T-cell (primary cell): ENCODE measurements at regions not wholly inside any gene's neighbourhood (a gene's known extent, or its start where the extent isn't known, plus 50 kb on each side); places are given as distances from the start of the nearest gene placed in this dataset.
"Not testable (repeated sequence)": the region's sequence is repeated elsewhere in the genome, so short reads cannot be mapped to it uniquely, and the experiment has no call there.

ENCODE experiments used
- ATAC-seq, 4 experiments: fragments of 200-7000 bp in 3 of 4; fragments of 150-1000 bp in 1 of 4; cut with Tn5 transposase; replicated peaks in 1 of 4; 1 replicate in 3 of 4; 2 replicates in 1 of 4; pipeline ENCODE4 v1.10.0; 2021; ENCODE audit warnings: moderate library complexity in 3 of 4, mild to moderate bottlenecking in 2 of 4, moderate number of reproducible peaks in 1 of 4
- CTCF ChIA-PET, 2 donors: fragments of 300-600 bp; sonication (Branson Sonifier 250); formaldehyde crosslinking; loops; one replicate each; lab custom pipeline; 2022; ENCODE audit warnings: antibody characterized with exemption in 2 of 2; lab: Charles Lee
- POLR2A ChIA-PET, 2 donors: fragments of 300-600 bp; sonication (Branson Sonifier 250); formaldehyde crosslinking; loops; one replicate each; lab custom pipeline; 2022; ENCODE audit warnings: antibody characterized with exemption in 2 of 2; lab: Charles Lee
- DNase-seq, 35 experiments: peaks; one replicate each; pipeline versions ENCODE4 v3.0.0 to v3.0.0-alpha.2; 2013 to 2023
- H3K27ac ChIP-seq: one replicate; pipeline ENCODE4 v1.5.1; 2013; ENCODE audit warnings: low read length
- H3K27me3 ChIP-seq, 2 experiments: replicated peaks in 1 of 2; 1 replicate in 1 of 2; 2 replicates in 1 of 2; pipeline versions ENCODE4 v1.6.1 to v1.7.0; 2013; ENCODE audit warnings: low read length in 1 of 2, mixed read lengths in 1 of 2; ENCODE audit not compliant: control insufficient read depth in 2 of 2, insufficient read depth in 2 of 2; ENCODE audit errors: extremely low read depth in 1 of 2
- H3K36me3 ChIP-seq, 2 donors: 1 replicate in 1 of 2; 2 replicates in 1 of 2; pipeline versions ENCODE4 v1.6.1 to v1.7.0; 2013; ENCODE audit warnings: low read length in 1 of 2; ENCODE audit not compliant: control insufficient read depth in 2 of 2, insufficient read depth in 1 of 2; ENCODE audit errors: extremely low read depth in 1 of 2
- H3K4me1 ChIP-seq, 2 experiments: 1 replicate in 1 of 2; 2 replicates in 1 of 2; pipeline versions ENCODE4 v1.6.1 to v1.7.0; 2013; ENCODE audit warnings: low read length in 2 of 2, mixed read lengths in 1 of 2; ENCODE audit not compliant: insufficient read depth in 2 of 2, control insufficient read depth in 1 of 2; ENCODE audit errors: extremely low read depth in 1 of 2
- H3K4me3 ChIP-seq, 2 donors: 1 replicate in 1 of 2; 2 replicates in 1 of 2; pipeline versions ENCODE4 v1.5.1 to v1.7.0; 2013; ENCODE audit warnings: mild to moderate bottlenecking in 2 of 2, low read length in 1 of 2, moderate library complexity in 1 of 2; ENCODE audit not compliant: control insufficient read depth in 1 of 2; ENCODE audit errors: extremely low read depth in 1 of 2
- H3K9me3 ChIP-seq: 2 replicates; pipeline ENCODE4 v1.7.0; 2013
- H3K27ac Mint-ChIP-seq, 2 donors: one replicate each; pipeline ENCODE4 v1.8.0; 2020 to 2021; ENCODE audit warnings: mild to moderate bottlenecking in 2 of 2, mixed read lengths in 2 of 2
- H3K27me3 Mint-ChIP-seq, 2 donors: one replicate each; pipeline ENCODE4 v1.8.0; 2021 to 2022; ENCODE audit warnings: mixed read lengths in 2 of 2
- H3K36me3 Mint-ChIP-seq: one replicate; pipeline ENCODE4 v1.8.0; 2021; ENCODE audit warnings: mixed read lengths
- H3K4me1 Mint-ChIP-seq, 3 donors: one replicate each; pipeline ENCODE4 v1.8.0; 2020 to 2022; ENCODE audit warnings: mixed read lengths in 3 of 3, mild to moderate bottlenecking in 1 of 3
- H3K4me3 Mint-ChIP-seq, 3 donors: one replicate each; pipeline ENCODE4 v1.8.0; 2020 to 2022; ENCODE audit warnings: mild to moderate bottlenecking in 3 of 3, mixed read lengths in 3 of 3, moderate library complexity in 3 of 3
- H3K9me3 Mint-ChIP-seq, 3 donors: one replicate each; pipeline ENCODE4 v1.8.0; 2020 to 2022; ENCODE audit warnings: mixed read lengths in 3 of 3
- WGBS: methylation state at CpG from one replicate; pipeline ENCODE4 v1.1.5; 2013; ENCODE audit warnings: missing lambda C conversion rate; ENCODE audit not compliant: insufficient coverage; 5-methylcytosine and 5-hydroxymethylcytosine counted together

DNA sequence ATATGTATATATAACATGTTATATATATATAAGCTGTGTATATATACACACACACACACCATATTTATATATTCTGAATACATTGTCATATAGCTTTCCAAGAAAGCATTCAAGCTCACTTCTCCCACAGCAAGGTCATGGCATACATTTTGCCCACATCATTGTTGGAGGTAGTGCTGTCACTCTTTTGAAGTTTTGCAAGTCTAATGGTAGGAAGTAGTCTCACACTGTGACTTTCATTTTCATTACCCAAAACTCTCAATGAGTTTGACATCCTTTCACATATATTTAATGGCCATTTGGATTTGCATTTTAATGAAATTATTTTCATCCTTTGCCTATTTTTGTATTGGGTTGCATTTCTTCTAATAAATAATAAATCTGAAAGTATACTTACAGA lies 59.8 kb upstream of the COX7C start:
- CTCF ChIA-PET = no interaction called here
- Histone ChIP-seq H3K27me3 (peaks cover 0 to 3% of the 10 kb centered on the region in 2 experiments), H3K4me1 (no peaks in the 10 kb centered on the region), H3K4me3 (no peak overlapping the region), H3K9me3 (no peaks in the 10 kb centered on the region), H3K36me3 (no peaks in the 10 kb centered on the region), H3K27ac (no peak overlapping the region)
- DNase-seq (no peak), ATAC-seq (no peak)
- no peaks in the 10 kb centered on the region for H3K36me3 Mint-ChIP-seq
- POLR2A ChIA-PET = interaction anchor here in 1 of 2 donors (0.6 kb wide), 1 partner anchor 10 kb away, joined by 7 read pairs; no protein-coding TSS in a partner anchor
- H3K4me1 Mint-ChIP-seq = no peaks in the 10 kb centered on the region
- H3K4me3 Mint-ChIP-seq = no peak overlapping the region
- no peak overlapping the region for H3K27ac Mint-ChIP-seq
- peaks cover 0 to 3% (median 2%) of the 10 kb centered on the region in 3 donors for H3K9me3 Mint-ChIP-seq
- peaks cover 6 to 11% of the 10 kb centered on the region in 2 donors for H3K27me3 Mint-ChIP-seq

DNA sequence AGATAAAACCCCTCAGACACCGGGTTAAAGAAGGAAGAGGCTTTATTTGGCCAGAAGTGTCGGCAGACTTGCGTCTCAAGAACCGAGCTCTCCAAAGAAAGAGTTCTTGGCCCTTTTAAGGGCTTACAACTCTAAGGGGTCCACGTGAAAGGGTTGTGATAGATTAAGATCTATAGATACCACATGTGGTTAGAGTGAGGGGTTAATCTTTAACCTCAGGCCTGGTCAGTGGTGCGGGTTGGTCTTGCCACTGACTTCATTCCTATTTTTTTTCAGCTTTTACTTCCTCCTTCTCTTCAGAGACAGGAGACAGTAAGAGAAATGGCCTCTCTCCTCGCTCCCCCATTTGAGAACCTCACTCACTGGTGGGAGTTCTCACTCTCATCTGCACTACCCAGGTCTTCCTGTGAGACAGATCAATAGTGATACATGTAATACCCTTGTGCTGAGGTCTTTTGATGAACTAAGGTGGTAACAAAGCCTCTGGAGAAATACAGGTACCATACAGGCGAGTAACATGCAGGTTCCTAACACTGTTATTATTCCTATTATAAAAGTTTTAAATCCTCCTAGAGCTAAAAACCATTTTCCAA lies 52.4 kb upstream of the COX7C start:
- H3K36me3 ChIP-seq = no peaks in the 10 kb centered on the region
- ChIA-PET CTCF (no interaction called here), POLR2A (no interaction called here)
- H3K27me3 Mint-ChIP-seq = peaks cover 1 to 9% of the 10 kb centered on the region in 2 donors
- H3K27me3 ChIP-seq = peaks cover 0 to 2% of the 10 kb centered on the region in 2 experiments
- H3K27ac Mint-ChIP-seq = no peak overlapping the region
- H3K4me1 Mint-ChIP-seq = peaks cover 0 to 3% (median 0%) of the 10 kb centered on the region in 3 donors
- no peak overlapping the region for H3K4me3 ChIP-seq
- no peaks in the 10 kb centered on the region for H3K4me1 ChIP-seq
- DNase-seq (no peak), ATAC-seq (no peak)
- no peak overlapping the region for H3K4me3 Mint-ChIP-seq
- H3K27ac ChIP-seq = no peak overlapping the region
- no peaks in the 10 kb centered on the region for H3K9me3 ChIP-seq
- H3K9me3 Mint-ChIP-seq = no peaks in the 10 kb centered on the region
- H3K36me3 Mint-ChIP-seq = no peaks in the 10 kb centered on the region
- 100% methylated on average over 2 of the region's 8 CpGs for WGBS

DNA sequence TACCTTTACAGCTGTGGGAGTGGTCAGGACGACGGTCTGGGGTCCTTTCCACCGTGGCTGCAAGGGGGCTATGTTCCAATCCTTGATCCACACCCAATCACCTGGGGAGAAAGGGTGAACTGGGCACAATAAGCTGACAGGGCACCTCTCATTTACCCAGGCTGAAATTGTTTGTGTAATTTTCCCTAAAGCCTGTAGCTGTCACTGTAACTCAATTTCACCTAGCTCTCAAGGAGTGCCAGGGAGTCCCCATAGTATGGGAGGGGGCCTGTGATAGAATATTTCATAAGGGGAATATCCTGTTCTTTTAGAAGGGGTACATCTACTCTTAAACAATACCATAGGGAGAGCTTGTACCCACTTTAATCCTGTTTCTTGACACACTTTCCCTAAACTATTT lies 51.7 kb upstream of the COX7C start:
- H3K36me3 ChIP-seq, POLR2A ChIA-PET, H3K9me3 ChIP-seq, CTCF ChIA-PET, DNase-seq, H3K27ac ChIP-seq, H3K4me1 Mint-ChIP-seq, H3K27me3 ChIP-seq, H3K9me3 Mint-ChIP-seq, H3K4me3 Mint-ChIP-seq, H3K4me1 ChIP-seq, H3K27ac Mint-ChIP-seq, H3K4me3 ChIP-seq, ATAC-seq, H3K27me3 Mint-ChIP-seq, H3K36me3 Mint-ChIP-seq: not testable (repeated sequence)
- WGBS = no CpG with 5 or more reads among the region's 3 CpGs
